Breast epithelium (tissue), 3 donors: ENCODE measurements at regions not wholly inside any gene's neighbourhood (a gene's known extent, or its start where the extent isn't known, plus 50 kb on each side); places are given as distances from the start of the nearest gene placed in this dataset.

Experiments used
- CTCF ChIP-seq, 3 donors: fragments of 450-650 bp; IDR thresholded peaks; one replicate each; pipeline ENCODE4 v1.5.1; 2016 to 2017; ENCODE audit warnings: antibody characterized with exemption in 3 of 3, mild to moderate bottlenecking in 3 of 3, moderate library complexity in 3 of 3
- POLR2AphosphoS5 ChIP-seq, 3 donors: sonication (generic); formaldehyde crosslinking; IDR thresholded peaks; one replicate each; pipeline ENCODE4 v1.6.1; 2017; ENCODE audit warnings: antibody characterized with exemption in 3 of 3

DNA sequence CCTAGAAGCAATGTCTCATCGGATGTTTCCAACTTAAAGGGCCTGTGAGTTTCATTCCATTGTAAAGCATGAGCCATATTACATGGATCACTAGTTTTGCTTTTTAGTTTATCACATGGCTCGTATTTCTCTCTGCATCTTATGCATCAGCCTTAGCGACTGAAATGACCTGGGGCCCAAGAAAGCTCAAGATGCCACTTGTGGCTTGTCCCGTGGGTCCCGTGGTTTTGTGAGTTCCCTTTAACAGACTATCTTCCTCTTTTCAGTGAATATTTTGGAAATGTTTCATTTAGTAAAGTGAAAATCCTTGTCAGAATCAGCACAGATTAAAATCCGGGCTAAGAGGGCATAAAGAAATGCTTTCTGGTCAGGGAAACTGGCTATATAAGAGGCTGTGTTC lies 86.2 kb upstream of the PPM1H start:
- TF ChIP-seq CTCF (IDR thresholded peaks at IDR 0.05) (no peak), POLR2AphosphoS5 (IDR thresholded peaks at IDR 0.05) (no peak)
